ENCODE measurements at regions not wholly inside any gene's neighbourhood (a gene's known extent, or its start where the extent isn't known, plus 50 kb on each side); places are given as distances from the start of the nearest gene placed in this dataset.

DNA sequence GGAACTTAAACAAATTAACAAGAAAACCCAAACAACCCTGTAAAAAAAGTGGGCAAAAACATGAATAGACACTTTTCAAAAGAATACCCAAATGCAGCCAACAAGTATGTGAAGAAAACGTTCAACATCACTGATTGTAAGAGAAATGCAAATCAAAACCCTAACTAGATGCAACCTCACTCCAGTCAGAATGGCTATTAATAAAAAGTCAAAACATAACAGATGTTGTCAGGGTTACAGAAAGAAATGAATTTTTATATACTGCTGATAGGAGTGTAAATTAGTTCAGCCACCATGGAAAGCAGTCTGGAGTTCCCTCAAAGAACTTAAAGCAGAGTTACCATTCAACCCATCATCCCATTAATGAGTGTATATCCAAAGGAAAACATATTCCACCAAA, 479.0 kb downstream of the MTRR start:
- TF ChIP-seq ARNTL (CRISPR knock-in tag; IDR thresholded peaks at IDR 0.05; ENCODE audit: borderline replicate concordance, low read depth) (no peak), ZFP30 (CRISPR knock-in tag; IDR thresholded peaks at IDR 0.05) (no peak), CSDC2 (CRISPR knock-in tag; IDR thresholded peaks at IDR 0.05) (no peak), ZNF70 (CRISPR knock-in tag; IDR thresholded peaks at IDR 0.05) (no peak), ZNF565 (CRISPR knock-in tag; conservative IDR thresholded peaks at IDR 0.05; ENCODE audit: low read depth) (no peak), ZFP3 (CRISPR knock-in tag; IDR thresholded peaks at IDR 0.05) (no peak), TOX (CRISPR knock-in tag; IDR thresholded peaks at IDR 0.05; ENCODE audit: borderline replicate concordance) (no peak), PPARA (CRISPR knock-in tag; IDR thresholded peaks at IDR 0.05; ENCODE audit: borderline replicate concordance) (no peak), TCF4 (CRISPR knock-in tag; IDR thresholded peaks at IDR 0.05; ENCODE audit: borderline replicate concordance) (no peak), SNAI2 (CRISPR knock-in tag; IDR thresholded peaks at IDR 0.05) (no peak), ZNF8 (CRISPR knock-in tag; IDR thresholded peaks at IDR 0.05) (no peak), RARB (CRISPR knock-in tag; IDR thresholded peaks at IDR 0.05) (no peak), OSR1 (CRISPR knock-in tag; IDR thresholded peaks at IDR 0.05) (no peak), ESRRG (CRISPR knock-in tag; IDR thresholded peaks at IDR 0.05) (no peak)
- TF ChIP-seq, protein P1, sequence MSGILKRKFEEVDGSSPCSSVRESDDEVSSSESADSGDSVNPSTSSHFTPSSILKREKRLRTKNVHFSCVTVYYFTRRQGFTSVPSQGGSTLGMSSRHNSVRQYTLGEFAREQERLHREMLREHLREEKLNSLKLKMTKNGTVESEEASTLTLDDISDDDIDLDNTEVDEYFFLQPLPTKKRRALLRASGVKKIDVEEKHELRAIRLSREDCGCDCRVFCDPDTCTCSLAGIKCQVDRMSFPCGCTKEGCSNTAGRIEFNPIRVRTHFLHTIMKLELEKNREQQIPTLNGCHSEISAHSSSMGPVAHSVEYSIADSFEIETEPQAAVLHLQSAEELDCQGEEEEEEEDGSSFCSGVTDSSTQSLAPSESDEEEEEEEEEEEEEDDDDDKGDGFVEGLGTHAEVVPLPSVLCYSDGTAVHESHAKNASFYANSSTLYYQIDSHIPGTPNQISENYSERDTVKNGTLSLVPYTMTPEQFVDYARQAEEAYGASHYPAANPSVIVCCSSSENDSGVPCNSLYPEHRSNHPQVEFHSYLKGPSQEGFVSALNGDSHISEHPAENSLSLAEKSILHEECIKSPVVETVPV (CRISPR knock-in tag; IDR thresholded peaks at IDR 0.05), result no peak
- TF ChIP-seq, protein P2, sequence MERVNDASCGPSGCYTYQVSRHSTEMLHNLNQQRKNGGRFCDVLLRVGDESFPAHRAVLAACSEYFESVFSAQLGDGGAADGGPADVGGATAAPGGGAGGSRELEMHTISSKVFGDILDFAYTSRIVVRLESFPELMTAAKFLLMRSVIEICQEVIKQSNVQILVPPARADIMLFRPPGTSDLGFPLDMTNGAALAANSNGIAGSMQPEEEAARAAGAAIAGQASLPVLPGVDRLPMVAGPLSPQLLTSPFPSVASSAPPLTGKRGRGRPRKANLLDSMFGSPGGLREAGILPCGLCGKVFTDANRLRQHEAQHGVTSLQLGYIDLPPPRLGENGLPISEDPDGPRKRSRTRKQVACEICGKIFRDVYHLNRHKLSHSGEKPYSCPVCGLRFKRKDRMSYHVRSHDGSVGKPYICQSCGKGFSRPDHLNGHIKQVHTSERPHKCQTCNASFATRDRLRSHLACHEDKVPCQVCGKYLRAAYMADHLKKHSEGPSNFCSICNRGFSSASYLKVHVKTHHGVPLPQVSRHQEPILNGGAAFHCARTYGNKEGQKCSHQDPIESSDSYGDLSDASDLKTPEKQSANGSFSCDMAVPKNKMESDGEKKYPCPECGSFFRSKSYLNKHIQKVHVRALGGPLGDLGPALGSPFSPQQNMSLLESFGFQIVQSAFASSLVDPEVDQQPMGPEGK (CRISPR knock-in tag; IDR thresholded peaks at IDR 0.05; ENCODE audit: borderline replicate concordance), result no peak
- TF ChIP-seq, protein P3, sequence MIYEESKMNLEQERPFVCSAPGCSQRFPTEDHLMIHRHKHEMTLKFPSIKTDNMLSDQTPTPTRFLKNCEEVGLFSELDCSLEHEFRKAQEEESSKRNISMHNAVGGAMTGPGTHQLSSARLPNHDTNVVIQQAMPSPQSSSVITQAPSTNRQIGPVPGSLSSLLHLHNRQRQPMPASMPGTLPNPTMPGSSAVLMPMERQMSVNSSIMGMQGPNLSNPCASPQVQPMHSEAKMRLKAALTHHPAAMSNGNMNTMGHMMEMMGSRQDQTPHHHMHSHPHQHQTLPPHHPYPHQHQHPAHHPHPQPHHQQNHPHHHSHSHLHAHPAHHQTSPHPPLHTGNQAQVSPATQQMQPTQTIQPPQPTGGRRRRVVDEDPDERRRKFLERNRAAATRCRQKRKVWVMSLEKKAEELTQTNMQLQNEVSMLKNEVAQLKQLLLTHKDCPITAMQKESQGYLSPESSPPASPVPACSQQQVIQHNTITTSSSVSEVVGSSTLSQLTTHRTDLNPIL (CRISPR knock-in tag; IDR thresholded peaks at IDR 0.05; ENCODE audit: low read depth), result no peak
- TF ChIP-seq, protein P4, sequence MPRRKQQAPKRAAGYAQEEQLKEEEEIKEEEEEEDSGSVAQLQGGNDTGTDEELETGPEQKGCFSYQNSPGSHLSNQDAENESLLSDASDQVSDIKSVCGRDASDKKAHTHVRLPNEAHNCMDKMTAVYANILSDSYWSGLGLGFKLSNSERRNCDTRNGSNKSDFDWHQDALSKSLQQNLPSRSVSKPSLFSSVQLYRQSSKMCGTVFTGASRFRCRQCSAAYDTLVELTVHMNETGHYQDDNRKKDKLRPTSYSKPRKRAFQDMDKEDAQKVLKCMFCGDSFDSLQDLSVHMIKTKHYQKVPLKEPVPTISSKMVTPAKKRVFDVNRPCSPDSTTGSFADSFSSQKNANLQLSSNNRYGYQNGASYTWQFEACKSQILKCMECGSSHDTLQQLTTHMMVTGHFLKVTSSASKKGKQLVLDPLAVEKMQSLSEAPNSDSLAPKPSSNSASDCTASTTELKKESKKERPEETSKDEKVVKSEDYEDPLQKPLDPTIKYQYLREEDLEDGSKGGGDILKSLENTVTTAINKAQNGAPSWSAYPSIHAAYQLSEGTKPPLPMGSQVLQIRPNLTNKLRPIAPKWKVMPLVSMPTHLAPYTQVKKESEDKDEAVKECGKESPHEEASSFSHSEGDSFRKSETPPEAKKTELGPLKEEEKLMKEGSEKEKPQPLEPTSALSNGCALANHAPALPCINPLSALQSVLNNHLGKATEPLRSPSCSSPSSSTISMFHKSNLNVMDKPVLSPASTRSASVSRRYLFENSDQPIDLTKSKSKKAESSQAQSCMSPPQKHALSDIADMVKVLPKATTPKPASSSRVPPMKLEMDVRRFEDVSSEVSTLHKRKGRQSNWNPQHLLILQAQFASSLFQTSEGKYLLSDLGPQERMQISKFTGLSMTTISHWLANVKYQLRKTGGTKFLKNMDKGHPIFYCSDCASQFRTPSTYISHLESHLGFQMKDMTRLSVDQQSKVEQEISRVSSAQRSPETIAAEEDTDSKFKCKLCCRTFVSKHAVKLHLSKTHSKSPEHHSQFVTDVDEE (CRISPR knock-in tag; IDR thresholded peaks at IDR 0.05), result no peak
- TF ChIP-seq, protein P5, sequence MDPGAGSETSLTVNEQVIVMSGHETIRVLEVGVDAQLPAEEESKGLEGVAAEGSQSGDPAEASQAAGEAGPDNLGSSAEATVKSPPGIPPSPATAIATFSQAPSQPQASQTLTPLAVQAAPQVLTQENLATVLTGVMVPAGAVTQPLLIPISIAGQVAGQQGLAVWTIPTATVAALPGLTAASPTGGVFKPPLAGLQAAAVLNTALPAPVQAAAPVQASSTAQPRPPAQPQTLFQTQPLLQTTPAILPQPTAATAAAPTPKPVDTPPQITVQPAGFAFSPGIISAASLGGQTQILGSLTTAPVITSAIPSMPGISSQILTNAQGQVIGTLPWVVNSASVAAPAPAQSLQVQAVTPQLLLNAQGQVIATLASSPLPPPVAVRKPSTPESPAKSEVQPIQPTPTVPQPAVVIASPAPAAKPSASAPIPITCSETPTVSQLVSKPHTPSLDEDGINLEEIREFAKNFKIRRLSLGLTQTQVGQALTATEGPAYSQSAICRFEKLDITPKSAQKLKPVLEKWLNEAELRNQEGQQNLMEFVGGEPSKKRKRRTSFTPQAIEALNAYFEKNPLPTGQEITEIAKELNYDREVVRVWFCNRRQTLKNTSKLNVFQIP (CRISPR knock-in tag; IDR thresholded peaks at IDR 0.05; ENCODE audit: borderline replicate concordance, low read depth), result no peak
- ATAC-seq, result no peak

DNA sequence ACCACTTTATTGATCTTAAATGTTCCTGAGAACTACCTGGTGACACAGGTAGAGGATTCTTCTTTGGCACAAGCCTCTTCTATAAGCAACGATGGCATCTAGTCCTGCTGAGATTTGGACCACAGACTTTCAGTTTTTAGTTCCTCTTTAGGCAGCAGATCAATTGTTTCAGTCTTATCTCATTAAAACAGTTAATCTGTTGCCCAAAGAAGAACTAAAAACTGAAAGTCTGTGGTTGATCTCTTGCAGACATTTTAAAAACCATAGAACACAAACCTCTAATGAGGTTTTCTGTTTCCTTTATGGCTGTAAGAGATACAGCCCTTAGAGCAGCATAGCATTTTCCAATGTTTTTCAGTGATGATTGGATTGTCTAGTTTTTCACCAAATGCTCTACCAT, 480.9 kb downstream of the MTRR start:
- TF ChIP-seq ZNF565 (CRISPR knock-in tag; conservative IDR thresholded peaks at IDR 0.05; ENCODE audit: low read depth), result no peak
- TF ChIP-seq ARNTL (CRISPR knock-in tag; IDR thresholded peaks at IDR 0.05; ENCODE audit: borderline replicate concordance, low read depth), result no peak
- TF ChIP-seq, protein P1 (CRISPR knock-in tag; IDR thresholded peaks at IDR 0.05), result no peak
- no peak for TF ChIP-seq TCF4 (CRISPR knock-in tag; IDR thresholded peaks at IDR 0.05; ENCODE audit: borderline replicate concordance)
- no peak for ATAC-seq

Measured in SK-N-SH treated with all-trans-retinoic acid at 6 μM for 48 hours (cell line).